ENCODE measurements at regions not wholly inside any gene's neighbourhood (a gene's known extent, or its start where the extent isn't known, plus 50 kb on each side); places are given as distances from the start of the nearest gene placed in this dataset.
"Not testable (repeated sequence)": the region's sequence is repeated elsewhere in the genome, so short reads cannot be mapped to it uniquely, and the experiment has no call there.

DNA sequence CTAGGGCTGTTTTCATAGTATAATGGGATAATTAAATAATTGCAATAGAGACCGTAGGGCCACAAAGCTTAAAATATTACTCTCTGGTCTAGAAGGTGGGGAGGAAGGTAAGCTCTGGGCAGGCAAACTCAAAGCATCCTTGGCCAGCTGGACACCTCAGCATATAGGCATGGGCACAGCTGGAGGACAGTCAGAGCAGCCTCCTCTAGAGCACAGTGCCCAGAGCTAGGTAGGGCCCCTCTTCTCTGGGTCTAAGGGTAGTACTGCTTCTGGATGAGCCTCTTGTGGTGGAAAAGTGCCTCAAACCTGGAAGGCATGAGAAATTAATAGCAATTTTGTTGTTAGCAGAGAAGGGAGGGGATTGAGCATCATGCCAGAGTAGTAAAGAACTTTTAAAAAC lies 116.9 kb upstream of the FOXN2 start:
- no peak for DNase-seq

DNA sequence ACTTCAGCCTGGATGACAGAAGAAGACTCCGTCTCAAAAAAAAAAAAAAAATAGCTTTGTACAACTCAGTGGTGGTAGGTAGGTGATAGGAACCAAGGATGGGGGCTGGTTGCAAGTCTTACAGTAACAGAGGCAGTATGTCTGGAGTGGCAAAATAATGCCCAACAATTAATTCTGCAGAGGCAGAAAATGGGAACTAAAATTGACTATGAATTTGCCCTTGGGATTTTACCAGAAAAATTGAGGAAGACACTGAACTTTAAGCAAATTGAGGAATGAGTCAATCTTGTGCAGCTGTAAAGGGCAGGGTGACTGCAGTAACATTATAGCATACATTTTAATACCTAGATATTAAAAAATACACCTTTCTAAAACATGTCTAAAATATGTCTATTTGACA lies 116.1 kb upstream of the FOXN2 start:
- DNase-seq: no peak

DNA sequence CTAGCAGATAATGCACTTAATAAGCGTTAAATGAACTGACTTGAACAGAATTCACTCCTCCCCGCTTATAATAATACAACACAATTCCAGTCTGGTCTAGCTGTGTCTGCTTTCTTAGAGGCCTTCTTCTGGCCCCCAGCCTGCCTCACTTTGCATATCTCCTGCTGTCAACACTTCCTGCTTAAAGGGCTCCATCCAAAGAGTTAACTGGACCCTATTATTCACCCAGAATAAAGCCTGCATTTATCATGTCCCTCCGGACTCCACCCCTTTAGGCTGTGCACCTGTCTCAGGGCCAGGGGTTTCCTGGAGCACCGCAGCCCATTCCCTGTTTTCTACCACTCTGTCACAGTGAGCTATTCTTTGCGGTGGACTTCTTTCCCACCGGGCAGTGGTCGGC lies 115.4 kb upstream of the FOXN2 start:
- peak; percentile 36 for DNase-seq

DNA sequence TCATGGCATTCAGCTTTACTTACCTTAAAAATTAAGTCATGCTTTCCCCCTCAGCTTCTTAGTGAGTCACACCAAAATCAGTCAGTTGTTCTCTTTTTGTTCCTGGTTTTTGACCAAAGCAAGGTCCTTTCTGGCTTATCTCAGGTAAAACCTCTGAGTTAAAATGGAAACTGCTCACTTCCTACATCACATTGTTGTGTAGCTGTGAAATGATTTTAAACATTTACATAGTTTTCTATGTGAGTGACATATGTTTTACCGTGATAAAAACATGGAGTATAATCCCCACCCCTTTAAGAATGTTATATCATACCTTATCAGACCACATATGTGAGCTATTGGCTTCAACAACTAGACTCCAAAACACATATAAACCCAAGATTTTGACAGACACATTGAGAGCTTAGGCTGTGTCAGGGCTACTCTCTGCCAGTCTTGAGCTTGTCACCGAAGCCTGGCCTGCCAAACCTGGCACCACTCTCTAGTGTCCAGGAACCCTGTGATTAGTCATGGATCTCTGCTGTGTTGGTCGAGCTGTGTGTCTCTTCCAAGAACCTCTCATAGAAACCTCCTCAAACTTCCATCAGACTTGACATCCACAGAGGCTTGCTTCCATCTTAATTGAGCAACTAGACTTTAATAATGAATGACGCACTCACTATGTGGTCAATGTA lies 113.7 kb upstream of the FOXN2 start:
- no peak for DNase-seq

DNA sequence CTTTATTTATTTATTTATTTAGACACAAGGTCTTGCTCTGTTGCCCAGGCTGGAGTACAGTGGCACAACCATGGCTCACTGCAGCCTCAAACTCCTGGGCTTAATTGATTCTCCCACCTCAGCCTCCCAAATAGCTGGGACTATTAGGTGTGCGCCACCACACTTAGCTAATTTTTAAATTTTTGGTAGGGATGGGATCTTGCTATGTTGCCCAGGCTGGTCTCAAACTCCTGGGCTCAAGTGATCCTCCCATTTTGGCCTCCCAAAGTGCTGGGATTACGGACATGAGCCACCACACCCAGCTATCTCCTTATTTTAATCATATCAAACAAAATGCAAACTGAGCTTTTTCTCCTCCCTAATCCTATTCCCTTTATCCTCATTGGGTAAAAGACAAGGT lies 113.0 kb upstream of the FOXN2 start:
- not testable (repeated sequence) for DNase-seq

DNA sequence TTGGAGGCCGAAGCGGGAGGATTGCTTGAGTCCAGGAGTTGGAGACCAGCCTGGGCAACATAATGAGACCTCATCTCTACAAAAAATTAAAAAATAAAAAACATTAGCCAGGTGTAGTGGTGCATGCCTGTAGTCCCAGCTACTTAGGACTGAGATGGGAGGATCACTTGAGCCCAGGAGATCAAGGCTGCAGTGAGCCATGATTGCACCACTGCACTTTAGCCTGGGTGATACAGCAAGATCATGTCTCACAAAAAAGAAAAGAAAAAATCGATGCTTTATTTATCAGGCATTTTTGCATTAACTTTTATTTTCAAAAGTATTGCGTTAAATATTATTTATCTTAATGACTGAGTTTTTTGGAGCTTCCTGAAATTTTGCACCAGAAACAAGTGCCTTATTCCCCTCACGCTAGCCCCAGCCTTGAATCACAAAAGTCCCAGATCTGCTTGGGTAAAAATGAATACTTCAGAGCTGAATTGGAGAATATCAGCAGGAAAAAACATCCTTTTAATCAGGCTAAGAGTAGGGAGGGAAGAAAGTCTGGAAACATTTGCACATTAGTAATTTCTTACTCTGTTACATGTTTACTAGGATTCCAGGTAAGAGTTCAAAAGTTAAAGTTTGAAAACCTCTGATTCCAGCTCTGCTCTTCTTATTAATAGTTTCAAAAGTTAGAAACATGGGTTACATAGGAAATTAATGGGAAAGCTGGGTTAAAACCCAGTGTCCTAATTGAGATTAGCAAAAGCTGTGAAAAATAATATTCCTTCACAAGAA lies 111.4 kb upstream of the FOXN2 start:
- DNase-seq: no peak

DNA sequence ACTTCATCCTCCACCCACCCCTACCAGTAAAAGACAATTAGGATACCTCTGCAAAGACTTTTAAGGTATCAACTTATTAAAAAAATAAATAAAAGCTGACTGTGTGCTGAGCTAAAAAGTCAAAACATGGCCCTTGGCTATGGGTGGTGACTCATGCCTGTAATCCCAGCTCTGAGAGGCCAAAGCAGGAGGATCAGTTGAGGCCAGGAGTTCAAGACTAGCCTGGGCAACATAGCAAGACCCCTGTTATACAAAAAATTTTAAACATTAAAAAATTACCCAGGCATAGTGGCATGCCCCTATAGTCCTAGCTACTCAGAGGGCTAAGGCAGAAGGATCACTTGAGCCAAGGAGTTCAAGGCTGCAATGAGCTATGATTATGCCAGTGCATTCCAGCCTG lies 110.8 kb upstream of the FOXN2 start:
- DNase-seq: no peak

DNA sequence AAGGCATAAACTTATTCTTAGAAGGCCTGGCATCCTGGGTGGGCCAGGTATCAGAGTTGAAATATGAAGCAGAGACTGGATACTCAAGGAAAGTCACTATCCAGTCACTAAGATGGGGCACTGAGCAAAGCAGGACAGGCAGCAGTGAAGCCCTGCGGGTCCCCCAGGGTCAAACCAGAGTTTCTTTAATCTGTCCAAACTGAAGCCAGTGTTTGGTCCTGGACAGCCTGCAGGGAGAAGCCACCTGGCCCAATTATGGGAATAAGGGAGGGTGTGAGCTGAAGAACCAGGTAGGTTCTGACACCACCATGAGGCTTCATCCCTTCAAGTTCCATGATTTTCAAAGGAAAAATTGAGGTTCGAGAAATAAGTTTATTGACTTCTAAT lies 109.7 kb upstream of the FOXN2 start:
- no peak for DNase-seq

DNA sequence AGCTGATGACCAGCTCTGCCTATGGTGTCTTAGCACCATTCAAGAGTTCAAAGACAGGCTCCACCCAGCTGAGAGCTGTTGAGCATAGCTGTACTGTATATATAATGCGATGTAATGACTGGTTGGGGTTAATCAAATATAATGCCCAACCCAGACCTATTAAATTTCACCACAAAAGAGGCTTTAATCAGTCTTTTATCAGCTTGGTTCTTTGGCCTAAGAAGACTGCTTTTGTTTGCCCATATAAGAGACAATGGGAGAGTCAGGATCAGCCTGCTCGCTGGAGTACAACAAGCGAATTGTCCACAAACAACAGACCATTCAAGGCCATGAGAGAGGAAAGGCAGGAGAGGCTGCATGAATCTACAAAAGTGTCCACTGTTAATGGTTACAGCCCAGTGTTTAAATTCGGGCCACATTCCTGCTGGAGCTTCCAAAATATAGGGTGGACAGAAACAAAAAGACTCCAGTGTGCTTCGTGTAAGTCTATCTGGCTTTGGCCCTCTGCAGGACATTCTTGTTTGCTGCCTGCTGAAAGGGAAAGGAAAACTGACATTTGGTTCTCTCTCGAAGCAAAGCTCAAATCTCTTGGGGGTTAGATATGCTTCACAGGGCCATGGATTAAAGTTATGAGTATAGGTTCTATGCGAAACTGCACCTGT lies 109.2 kb upstream of the FOXN2 start:
- peak; percentile 12 for DNase-seq

DNA sequence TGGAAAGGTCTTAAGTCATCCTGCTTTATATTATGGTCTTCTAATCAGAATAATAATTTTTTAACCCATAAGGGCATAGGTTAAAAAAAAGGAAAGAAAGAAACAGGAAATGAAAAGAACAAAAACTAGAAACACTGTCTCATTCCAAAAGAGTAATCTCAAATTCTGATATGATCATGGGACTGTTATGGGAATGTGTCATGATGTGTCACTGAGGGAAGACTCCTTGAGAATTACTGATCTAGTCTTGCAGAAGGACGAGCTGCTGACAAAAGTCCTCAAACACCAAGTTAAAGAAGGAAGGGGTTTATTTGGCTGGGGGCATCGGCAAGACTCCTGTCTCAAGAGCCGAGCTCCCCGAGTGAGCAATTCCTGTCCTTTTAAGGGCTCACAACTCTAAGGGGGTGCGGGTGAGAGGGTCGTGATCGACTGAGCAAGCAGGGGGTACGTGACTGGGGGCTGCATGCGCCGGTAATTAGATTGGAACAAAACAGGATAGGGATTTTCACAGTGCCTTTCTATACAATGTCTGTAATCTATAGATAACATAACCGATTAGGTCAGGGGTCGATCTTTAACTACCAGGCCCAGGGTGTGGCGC lies 108.3 kb upstream of the FOXN2 start:
- DNase-seq: not testable (repeated sequence)

DNA sequence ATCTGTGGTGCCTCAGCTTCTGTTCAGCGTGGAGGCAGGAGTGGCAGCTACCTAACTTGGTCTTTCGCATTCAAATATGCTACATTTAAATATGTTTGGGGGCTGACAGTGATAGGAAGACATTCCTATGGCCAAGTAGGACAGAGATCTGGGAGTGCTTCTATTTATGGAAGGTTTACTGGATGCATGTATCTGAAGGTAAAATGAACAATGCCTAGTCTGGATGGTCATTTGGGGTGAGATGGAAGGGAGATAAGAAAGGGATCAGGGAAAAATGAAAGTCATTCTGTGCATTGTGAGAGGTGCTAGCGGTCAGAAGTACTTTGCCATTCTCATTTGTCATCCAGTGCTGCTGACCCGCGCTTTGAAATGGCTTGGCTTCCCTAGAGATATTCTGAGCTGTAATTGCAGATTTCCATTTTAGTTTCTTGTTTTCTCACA lies 107.3 kb upstream of the FOXN2 start:
- DNase-seq: no peak

DNA sequence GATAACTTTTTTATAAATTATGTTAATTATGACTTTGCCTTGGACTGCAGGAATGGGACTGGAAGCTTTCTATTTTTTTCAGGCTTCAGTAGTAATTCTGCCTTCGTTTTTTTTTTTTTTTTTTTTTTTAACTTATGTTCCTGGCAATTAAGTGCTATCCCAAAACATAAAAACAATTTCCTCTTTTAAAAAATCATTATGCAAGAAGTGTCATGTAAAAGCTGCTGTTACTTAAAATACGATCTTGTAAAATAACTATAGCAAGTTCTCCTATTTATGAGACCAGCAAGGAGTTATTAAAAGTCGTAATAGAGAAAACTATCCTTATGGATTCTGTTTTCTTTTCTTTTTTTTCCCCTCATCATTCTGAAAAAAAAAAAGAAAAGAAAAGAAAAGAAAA lies 106.6 kb upstream of the FOXN2 start:
- DNase-seq: no peak

DNA sequence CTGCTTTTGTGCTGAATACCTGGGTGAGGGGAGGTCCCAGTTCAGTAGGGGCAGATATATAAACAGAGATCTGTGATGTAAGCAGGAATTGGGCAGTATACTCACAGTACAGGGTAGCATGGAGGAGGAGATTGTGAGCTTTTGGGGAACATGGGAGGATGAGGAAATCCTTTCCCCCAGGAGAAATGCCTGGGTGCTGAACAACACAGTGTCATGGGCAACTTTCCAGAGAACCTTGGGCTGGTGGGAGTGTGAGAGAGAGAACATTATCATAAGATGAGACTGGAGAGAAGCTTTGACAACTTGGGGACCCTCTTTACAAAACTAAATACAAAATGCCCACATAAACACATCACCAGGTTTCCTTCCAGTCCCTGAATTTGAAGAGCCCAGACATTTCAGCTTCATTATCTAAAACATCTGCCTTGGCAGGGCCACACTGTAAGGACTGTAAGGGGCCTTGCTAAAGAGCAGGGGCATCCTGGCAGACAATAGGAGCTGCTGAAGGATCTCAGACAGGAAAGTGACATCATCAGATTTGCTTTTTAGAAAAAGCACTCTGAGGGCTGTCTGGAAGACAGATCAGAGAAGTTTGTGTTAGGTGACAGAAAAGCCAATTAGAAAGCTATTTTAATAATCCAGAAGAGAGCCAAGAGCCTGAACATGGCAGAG lies 105.1 kb upstream of the FOXN2 start:
- DNase-seq: no peak

DNA sequence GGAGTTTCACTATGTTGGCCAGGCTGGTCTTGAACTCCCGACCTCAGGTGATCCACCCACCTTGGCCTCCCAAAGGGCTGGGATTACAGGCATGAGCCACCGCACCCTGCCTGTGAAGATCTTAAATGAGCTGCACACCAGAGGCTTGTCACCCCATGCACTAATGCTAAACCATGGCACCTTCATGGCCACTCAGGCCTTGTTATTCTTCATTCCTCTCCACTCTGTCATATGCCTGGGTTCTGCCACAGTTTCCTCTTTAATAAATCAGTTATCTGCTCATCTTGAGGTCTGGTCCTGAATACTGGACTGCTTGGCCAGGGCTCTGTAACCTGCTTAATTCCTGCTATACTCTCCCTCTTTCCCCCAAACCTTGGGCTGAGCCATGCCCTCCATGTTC lies 104.3 kb upstream of the FOXN2 start:
- no peak for DNase-seq

DNA sequence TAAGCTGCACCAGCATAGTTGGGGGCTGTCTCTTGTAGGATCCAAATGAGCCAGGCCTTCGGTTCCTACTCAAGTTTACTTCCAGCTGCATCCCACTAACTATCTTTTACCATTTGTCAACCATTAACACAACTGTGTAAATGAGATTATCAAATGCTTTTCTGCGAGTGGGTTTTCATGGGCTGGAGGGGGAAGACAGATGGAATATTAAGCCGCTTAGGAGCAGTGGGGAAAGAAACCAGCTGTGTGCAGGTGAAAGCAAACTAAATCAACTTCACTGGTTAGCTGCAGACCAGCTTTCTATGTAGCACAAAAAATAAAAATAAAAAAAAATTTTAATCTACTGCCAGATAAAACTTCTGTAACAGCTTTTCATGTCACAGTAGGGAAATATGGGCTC lies 100.8 kb upstream of the FOXN2 start:
- no peak for DNase-seq

DNA sequence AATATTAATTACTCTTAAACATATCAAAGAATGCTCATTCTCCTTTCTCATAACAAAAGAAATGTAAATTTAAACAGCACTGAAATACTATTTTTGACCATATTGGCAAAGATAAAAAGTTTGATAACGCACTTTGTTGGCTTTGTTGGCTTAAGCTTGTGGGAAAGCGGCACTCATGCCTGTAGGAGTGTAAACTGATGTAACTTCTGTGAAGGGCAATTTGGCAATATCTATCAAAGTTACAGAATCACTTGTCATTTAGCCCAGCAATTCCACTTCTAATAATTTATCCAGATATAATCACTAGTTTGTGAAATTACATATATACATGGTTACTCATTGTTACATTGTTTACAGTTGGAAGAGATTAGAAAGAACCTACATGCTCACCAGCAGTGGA lies 96.3 kb upstream of the FOXN2 start:
- DNase-seq: no peak

DNA sequence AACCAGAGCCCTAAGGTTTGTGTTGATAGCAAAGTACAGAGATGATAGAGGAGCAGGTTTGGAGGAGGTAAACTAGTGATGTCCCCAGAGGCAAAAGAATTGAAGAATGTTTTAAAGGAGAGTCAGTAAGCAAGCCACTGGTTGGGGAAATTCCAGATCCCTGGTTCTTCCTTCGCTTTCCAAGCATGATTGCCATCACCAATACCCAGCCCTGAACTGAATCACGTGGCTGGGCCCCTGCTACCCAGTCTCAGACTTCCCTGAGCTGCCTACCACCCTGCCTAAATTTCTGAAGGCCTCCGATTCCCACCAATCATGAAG lies 95.3 kb upstream of the FOXN2 start:
- DNase-seq: no peak

DNA sequence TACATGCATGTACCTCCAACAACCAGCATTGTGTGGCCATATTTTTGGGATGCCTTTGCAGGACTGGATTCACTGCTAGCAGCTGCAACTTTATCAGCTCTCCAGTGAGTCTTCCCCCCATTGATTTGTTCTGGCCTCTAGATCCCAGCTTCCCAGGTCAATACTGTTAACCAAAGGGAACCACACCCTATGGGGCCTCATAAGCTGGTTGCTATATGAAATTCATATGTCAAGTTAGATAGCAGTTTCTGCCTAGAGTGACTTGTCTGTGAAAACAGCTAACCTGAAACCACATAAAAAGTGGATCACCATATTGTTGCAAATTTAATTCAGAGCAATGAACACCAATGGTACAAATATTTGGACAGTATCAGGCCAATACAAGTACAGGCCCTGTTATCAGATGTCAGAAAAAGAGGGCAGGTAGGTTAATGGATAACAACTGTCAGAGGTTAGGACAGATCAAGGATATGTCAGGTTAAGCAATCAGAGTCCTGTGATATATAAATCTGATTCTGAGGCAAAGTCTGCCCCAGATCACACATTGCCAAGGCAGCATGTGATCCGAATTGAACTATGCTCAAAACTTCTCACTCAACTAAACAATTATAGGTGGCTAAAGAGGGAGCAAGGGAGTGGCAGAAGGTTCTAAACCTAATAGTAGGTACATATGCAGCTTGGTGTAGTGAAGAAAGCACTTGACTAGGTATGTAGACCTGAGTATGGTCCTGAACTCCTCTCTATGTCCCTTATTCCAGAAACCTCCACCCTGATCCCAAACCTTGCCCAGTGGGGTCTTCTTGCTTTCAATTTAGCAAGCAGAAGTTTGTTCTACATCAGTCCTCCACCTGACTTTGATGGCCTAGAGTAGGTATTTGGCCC lies 94.7 kb upstream of the FOXN2 start:
- no peak for DNase-seq

DNA sequence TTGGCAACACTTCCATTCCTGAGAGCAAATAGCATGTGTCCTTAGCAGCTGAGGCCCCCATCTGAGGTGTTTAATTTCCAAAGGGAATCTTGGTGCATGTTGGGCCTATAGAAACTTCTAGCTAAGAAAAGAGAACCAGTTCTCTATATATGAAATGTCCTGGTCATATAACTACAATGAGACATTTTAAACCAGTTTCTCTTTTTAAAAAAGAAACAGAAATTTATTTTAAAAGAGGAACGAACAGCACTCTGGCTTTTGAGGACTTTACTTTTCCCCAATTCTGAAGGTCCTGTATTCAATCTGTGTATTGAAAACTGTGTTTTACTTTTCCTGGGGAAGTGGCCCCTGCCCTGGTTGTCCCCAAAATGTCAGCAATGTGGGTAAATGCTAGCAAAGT lies 94.0 kb upstream of the FOXN2 start:
- no peak for DNase-seq

DNA sequence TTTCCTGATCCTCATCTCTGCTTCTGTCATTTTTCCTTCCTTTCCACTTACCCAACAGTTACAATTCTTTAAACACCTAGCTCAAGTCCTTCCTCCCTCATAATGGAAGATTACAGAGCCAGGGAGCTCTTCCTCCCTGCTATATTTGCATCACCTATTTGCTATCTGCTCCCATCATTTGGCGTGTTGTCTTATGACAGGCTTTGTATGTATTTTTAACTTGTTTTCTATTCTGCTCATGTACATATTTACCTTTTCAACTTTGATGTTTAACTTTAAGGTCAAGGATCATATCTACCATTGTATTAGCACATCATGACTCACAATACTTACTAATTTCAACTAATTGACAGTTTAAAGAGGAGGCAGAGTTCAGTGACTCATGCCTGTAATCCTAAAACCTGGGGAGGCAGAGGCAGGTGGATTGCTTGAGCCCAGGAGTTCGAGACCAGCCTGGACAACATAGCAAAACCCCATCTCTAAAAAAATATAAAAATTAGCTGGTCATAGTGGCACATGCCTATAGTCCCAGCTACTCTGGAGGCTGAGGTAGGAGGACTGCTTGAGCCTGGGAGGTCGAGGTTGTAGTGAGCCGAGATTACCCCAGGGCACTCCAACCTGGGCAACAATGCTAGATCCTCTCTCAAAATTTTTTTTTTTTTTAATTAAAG lies 92.5 kb upstream of the FOXN2 start:
- peak; percentile 1 for DNase-seq

DNA sequence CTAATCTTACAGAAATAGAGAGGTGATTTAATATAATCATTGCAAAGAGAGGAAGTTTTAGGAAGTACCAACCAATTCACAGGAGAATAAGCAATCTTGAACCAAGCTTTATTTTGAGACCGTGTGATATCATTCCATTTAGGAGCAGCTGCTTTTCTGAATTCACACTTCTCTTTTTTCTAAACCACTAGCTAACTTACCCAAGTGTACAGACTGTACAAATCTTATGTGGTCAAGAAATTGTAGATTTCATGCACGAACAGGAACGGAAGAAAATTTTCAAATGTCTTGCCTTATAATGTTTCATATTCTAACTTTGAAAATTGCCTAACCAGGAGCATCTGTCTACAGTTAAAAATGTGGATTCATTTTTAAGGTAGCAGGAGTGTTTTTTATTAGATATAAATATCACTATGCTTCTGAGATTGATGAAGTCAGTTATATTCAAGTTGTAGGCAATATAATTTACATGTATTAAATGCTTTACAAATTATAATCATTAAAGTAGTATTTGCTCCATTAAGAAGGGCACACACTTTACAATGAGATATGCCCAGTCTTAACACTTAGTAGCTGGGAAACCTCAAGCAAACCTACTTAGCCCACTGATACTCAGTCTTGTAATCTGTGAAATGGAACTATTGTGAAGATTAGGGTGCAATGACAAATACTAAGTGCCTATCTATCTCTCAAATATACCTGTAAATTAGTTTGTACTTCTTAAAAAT lies 86.7 kb upstream of the FOXN2 start:
- no peak for DNase-seq

All from NCI-H748 treated with DMSO at 0.1 percent for 48 hours (cell line).